OCI-LY1 (cell line): ENCODE measurements at regions not wholly inside any gene's neighbourhood (a gene's known extent, or its start where the extent isn't known, plus 50 kb on each side); places are given as distances from the start of the nearest gene placed in this dataset.

Experiments used
- H2AFZ ChIP-seq: fragments of 200-600 bp; sonication (generic), shearing (Covaris generic); 2 replicates; pipeline ENCODE4 v1.6.0; 2014; ENCODE audit warnings: antibody characterized with exemption, mild to moderate bottlenecking, low read length
- H3F3A ChIP-seq: fragments of 200-600 bp; sonication (generic), shearing (Covaris generic); 2 replicates; pipeline ENCODE4 v1.6.0; 2014; ENCODE audit warnings: mild to moderate bottlenecking, antibody characterized with exemption, low read length, moderate library complexity; ENCODE audit not compliant: insufficient read depth
- H3K27ac ChIP-seq: fragments of 200-600 bp; sonication (generic); 2 replicates; pipeline ENCODE4 v1.5.1; 2014; ENCODE audit warnings: low read length, mixed run types, mild to moderate bottlenecking, low read depth; ENCODE audit not compliant: poor library complexity, severe bottlenecking
- H3K27me3 ChIP-seq: fragments of 200-600 bp; sonication (generic); 2 replicates; pipeline ENCODE4 v1.6.0; 2014; ENCODE audit warnings: antibody characterized with exemption, mild to moderate bottlenecking, low read length, moderate library complexity; ENCODE audit not compliant: insufficient read depth
- H3K36me3 ChIP-seq: fragments of 200-600 bp; sonication (generic); 2 replicates; pipeline ENCODE4 v1.6.1; 2014; ENCODE audit warnings: mild to moderate bottlenecking, antibody characterized with exemption, low read length, moderate library complexity, mixed read lengths; ENCODE audit not compliant: insufficient read depth
- H3K4me1 ChIP-seq: fragments of 200-600 bp; sonication (generic); 2 replicates; pipeline ENCODE4 v1.5.1; 2014; ENCODE audit warnings: mild to moderate bottlenecking, low read length, moderate library complexity; ENCODE audit not compliant: insufficient read depth, severe bottlenecking
- H3K4me2 ChIP-seq: fragments of 200-600 bp; sonication (generic), shearing (Covaris generic); 2 replicates; pipeline ENCODE4 v1.6.1; 2014; ENCODE audit warnings: low read length
- H3K4me3 ChIP-seq: fragments of 200-600 bp; sonication (generic); 2 replicates; pipeline ENCODE4 v1.5.1; 2014; ENCODE audit warnings: low read length, low read depth, mild to moderate bottlenecking, mixed read lengths; ENCODE audit not compliant: poor library complexity, severe bottlenecking
- H3K79me2 ChIP-seq: fragments of 200-600 bp; shearing (Covaris generic); 2 replicates; pipeline ENCODE4 v1.6.1; 2016; ENCODE audit warnings: mixed run types, low read length, mixed read lengths; ENCODE audit not compliant: insufficient read depth
- H3K9ac ChIP-seq: fragments of 200-600 bp; sonication (generic), shearing (Covaris generic); 2 replicates; pipeline ENCODE4 v1.6.1; 2014; ENCODE audit warnings: mild to moderate bottlenecking, low read length, mixed read lengths
- H3K9me2 ChIP-seq: fragments of 200-600 bp; sonication (generic), shearing (Covaris generic); 2 replicates; pipeline ENCODE4 v1.6.1; 2014; ENCODE audit warnings: low read depth, mild to moderate bottlenecking, low read length, mixed read lengths
- H3K9me3 ChIP-seq: fragments of 200-600 bp; shearing (Covaris generic); 2 replicates; pipeline ENCODE4 v1.6.1; 2014; ENCODE audit warnings: low read length, mixed read lengths
- H4K20me1 ChIP-seq: fragments of 200-600 bp; sonication (generic), shearing (Covaris generic); 2 replicates; pipeline ENCODE4 v1.6.0; 2016; ENCODE audit warnings: mild to moderate bottlenecking, low read length; ENCODE audit not compliant: insufficient read depth
- CTCF ChIP-seq: fragments of 200-600 bp; sonication (generic), shearing (Covaris generic); IDR thresholded peaks from 2 replicates; pipeline ENCODE4 v1.5.1; 2017; ENCODE audit warnings: mild to moderate bottlenecking, antibody characterized with exemption, low read length, moderate library complexity, mixed read lengths
- EZH2 ChIP-seq: fragments of 200-600 bp; sonication (generic), shearing (Covaris generic); IDR thresholded peaks from 2 replicates; pipeline ENCODE4 v1.8.0; 2017; ENCODE audit warnings: borderline replicate concordance, mixed run types, mild to moderate bottlenecking, antibody characterized with exemption, low read length, moderate library complexity, mixed read lengths

- TF ChIP-seq EZH2: no peak
- no peak for TF ChIP-seq CTCF
Measured at GRCh38 chr5:128791312-128791711, 174.0 kb upstream of the SLC27A6 start.

GRCh38 chr5:128796506-128796905 is 168.8 kb upstream of the SLC27A6 start:
- Histone ChIP-seq H3K4me1 (no peaks in the 10 kb centered on the region), H3K27me3 (no peaks in the 10 kb centered on the region), H3F3A (no peaks in the 10 kb centered on the region), H3K4me3 (no peak overlapping the region), H3K9me3 (no peaks in the 10 kb centered on the region), H4K20me1 (no peaks in the 10 kb centered on the region), H3K9ac (no peak overlapping the region), H3K27ac (no peak overlapping the region), H3K79me2 (no peaks in the 10 kb centered on the region), H3K36me3 (no peaks in the 10 kb centered on the region), H3K9me2 (no peaks in the 10 kb centered on the region), H3K4me2 (no peak overlapping the region), H2AFZ (no peak overlapping the region)
- TF ChIP-seq CTCF: no peak
- TF ChIP-seq EZH2: no peak

More at GRCh38 chr5:128791312-128791711, 174.0 kb upstream of the SLC27A6 start:
- H3K9me3 ChIP-seq: no peaks in the 10 kb centered on the region
- H3K4me2 ChIP-seq: no peak overlapping the region
- H3K79me2 ChIP-seq: no peaks in the 10 kb centered on the region
- H3F3A ChIP-seq: no peaks in the 10 kb centered on the region
- H2AFZ ChIP-seq: no peak overlapping the region
- no peaks in the 10 kb centered on the region for H3K9me2 ChIP-seq
- no peak overlapping the region for H3K4me3 ChIP-seq
- no peak overlapping the region for H3K9ac ChIP-seq
- H3K4me1 ChIP-seq: no peaks in the 10 kb centered on the region
- no peaks in the 10 kb centered on the region for H3K36me3 ChIP-seq
- no peaks in the 10 kb centered on the region for H4K20me1 ChIP-seq
- no peak overlapping the region for H3K27ac ChIP-seq
- H3K27me3 ChIP-seq: no peaks in the 10 kb centered on the region

- no peaks in the 10 kb centered on the region for H3F3A ChIP-seq
- H3K79me2 ChIP-seq: no peaks in the 10 kb centered on the region
- H3K27ac ChIP-seq: no peak overlapping the region
- no peaks in the 10 kb centered on the region for H3K27me3 ChIP-seq
- no peak overlapping the region for H3K4me2 ChIP-seq
- H3K4me1 ChIP-seq: no peaks in the 10 kb centered on the region
- no peaks in the 10 kb centered on the region for H4K20me1 ChIP-seq
- no peak overlapping the region for H3K4me3 ChIP-seq
- no peaks in the 10 kb centered on the region for H3K36me3 ChIP-seq
- no peaks in the 10 kb centered on the region for H3K9me2 ChIP-seq
- H3K9ac ChIP-seq: no peak overlapping the region
- no peak for TF ChIP-seq CTCF
- no peak for TF ChIP-seq EZH2
- H3K9me3 ChIP-seq: no peaks in the 10 kb centered on the region
- no peak overlapping the region for H2AFZ ChIP-seq
Measured at GRCh38 chr5:128798871-128799270, 166.4 kb upstream of the SLC27A6 start.
